ENCODE measurements at regions not wholly inside any gene's neighbourhood (a gene's known extent, or its start where the extent isn't known, plus 50 kb on each side); places are given as distances from the start of the nearest gene placed in this dataset.

DNA sequence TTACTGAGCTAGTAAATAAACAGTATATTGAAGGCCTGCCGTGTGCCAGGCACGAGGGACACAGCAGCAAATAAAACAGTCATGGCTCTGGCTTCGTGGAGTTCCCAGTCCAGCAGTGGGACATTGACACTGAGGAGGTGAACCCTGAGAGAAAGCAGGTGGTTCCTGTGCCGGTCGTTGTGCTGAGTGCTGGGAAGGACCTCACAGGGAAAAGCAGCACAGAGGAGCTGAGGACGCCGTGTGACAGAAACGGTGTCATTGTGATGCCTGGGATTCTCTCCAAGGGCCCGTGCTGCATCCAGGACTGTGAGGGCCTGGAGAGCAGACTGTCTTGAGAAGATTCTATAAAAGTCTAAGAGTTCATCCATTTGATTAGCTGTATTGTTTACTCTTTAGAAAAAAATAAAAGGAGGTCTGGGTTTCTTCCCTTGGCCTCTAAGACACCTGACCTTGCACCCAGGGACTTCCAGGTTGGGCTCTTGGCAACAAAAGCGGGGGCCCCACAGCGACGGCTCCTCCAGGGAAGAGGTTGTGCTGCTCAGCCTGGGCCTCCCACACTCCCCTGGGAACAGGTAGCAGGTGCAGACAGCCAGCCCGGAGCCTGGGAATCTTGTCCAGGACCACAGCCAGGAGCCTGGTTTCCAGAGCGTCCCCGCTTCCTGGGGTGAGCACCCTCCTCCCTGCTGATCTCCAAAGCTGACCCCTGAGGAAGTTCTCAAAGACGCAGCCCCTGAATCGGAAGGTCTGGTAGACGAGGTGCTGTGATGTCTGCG, 251.2 kb upstream of the PMEPA1 start:
- DNase-seq, result no peak

DNA sequence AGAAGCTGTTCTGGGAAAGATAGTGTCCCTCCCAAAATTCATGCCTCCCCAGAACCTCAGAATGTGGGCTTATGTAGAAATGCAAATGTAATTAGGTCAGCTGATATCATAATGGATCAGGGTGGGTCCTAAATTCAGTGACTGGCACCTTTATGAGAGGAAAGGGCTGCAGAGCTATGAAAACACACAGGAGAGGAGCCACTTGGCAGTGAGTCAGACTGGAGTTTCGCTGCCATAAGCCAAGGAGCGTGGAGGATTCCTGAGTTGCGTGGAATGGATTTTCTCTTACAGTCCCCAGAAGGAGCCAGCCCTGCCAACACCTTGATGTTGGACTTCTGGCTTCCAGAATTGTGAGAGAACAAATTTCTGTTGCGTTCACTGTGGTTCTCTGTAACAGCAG, 249.8 kb upstream of the PMEPA1 start:
- no peak for DNase-seq

DNA sequence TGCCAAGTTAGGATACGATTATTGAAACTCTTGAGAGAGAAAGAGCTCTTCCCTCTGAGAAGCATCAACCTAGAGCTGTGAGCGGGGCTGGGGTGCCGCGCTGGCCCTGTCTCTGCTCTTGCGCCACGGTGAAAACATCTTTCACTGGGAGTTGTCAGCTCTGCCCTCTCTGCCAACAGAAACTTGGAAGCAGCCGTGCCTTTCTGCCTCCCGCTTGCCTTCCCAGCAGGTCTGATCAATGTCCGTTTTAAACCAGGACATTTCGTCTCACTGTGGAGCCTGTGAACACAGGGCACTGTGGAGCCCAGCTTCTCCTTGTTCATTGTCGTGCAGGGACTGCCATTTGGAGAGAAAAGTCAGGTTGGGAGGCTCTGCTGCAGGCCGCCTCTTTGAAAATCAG, 249.2 kb upstream of the PMEPA1 start:
- no peak for DNase-seq

DNA sequence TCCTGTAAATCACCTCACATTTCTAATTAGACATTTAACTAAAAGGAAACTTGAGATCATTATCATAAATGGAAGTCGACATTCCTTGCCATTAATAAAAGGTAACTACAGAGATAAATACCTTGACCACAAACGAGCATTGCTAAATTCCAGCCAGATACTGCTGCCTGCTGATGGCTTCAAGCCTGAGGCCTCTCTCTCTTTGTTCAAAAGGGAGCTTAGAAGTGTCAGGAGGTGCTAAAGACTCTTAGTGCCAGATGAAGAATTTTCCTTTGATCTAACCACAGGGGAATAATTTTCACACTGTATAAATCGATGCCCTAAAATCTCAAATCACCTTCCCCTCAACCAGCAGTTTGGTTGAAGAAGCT, 248.2 kb upstream of the PMEPA1 start:
- DNase-seq, result no peak

- DNase-seq, result no peak
These were observed 247.7 kb upstream of the PMEPA1 start for GRCh38 chr20:57957411-57958049.

GRCh38 chr20:57953638-57954037, 243.8 kb upstream of the PMEPA1 start:
- DNase-seq, result no peak

GRCh38 chr20:57952136-57952535, 242.3 kb upstream of the PMEPA1 start:
- no peak for DNase-seq

DNA sequence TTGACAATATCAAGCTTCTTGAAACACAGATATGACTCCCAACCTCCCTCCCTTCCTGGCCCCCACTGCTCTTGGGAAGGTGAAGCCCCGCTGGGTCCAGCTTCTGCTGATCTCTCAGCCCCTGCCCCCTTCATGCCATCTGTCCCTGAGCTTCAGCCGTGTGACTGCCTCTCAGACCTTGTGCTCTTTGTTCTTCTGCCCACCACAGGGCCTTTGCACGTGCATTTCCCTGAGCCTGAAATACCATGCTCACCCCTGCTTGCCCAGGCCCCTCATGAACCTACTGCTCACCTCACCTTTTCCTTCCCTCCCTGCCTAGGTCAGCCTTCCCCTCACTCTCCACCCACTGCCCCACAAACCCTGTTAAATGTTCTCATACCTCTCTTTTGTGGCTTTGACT, 241.7 kb upstream of the PMEPA1 start:
- no peak for DNase-seq

DNA sequence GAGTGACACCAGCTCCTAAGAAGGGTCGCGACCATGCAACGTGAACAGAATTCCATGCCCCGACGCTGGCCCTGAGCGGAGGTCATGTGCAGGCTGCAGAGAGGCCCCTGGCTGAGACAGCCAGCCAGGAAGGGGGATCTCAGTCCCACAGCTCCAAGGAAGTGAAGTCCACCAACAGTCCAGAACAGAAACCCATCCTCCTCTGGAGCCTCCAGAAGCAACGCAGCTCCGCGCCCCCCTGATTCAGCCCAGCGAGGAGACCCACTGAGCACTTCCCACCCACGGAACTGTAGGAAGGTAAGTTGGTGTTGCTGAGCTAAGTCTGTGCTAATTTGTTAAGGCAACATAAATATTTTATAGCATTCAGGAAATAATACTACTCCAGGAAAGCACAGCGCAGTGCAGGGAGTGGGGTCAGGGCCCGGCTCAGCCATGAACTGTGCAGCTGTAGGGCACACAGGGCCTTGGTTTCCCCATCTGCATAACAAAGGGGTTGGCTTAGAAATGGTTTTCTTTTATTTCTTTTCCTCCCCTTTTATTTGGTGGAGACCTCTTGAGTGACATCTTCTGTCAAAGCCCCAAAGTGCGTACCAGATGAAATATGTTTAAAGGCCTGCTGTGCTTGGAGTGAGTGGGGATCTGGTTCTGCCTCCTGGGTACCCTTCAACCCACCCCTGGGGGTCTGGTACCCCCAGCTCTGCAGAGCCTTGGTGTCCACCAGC, 241.1 kb upstream of the PMEPA1 start:
- no peak for DNase-seq

GRCh38 chr20:57948180-57948955, 238.6 kb upstream of the PMEPA1 start:
- DNase-seq, result no peak

- no peak for DNase-seq
These were observed 237.8 kb upstream of the PMEPA1 start for GRCh38 chr20:57947421-57948179.

GRCh38 chr20:57946559-57947315, 236.9 kb upstream of the PMEPA1 start:
- DNase-seq, result no peak

- DNase-seq, result no peak
These were observed 235.2 kb upstream of the PMEPA1 start for GRCh38 chr20:57944988-57945387.

GRCh38 chr20:57943950-57944349, 234.1 kb upstream of the PMEPA1 start:
- DNase-seq, result no peak

DNA sequence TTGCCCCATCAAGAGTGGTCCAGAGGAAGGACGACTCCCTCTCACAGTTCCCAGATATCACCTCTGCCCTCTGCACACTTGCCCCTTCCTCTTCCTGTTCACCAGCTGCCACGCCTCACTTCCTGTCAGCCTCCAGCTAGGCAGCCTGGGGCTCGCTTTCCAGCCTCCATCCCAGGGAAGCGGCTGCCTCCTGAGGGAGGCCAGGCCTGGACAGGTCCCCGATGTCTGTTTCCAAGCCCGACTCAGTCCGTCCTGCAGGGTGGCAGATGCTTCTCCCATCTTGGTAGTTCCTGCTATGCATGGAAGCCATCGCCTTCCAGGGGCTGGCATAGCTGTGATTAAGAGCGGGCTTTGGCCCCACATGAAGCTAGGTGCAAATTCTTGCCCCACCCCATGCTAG, 233.5 kb upstream of the PMEPA1 start:
- no peak for DNase-seq

- peak; percentile 53 for DNase-seq
These were observed 232.0 kb upstream of the PMEPA1 start for GRCh38 chr20:57941604-57942381.

DNA sequence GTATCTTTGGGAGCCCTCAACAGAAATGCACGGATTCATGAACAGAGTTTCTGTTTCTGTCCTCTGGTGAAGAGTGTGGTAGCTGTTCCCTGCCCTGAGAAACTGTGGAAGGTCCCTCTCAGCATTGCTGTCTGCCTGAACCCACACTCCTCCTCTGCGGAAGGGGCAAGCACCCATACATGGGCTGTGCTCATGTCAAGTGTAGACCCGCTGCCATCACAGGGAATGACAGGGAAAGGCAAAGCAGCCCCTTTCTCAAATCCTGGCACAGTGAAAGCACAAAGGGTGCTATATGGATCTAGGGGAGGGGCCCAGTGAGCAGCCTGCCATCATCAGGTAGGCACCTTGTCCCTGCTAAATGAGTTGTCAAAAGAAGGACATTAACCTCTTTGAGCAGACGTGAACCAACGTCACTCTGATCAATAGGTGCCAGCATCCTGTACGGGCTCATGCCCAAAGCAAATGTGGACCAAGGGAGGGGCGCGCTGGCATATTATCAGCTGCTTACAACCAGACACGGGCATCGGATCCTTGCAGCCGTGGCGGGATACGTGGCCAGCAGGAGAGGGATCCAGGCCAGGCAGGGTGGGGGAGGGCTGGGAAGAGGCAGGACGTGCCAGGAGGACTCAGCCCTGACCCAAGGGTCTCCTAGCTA, 231.2 kb upstream of the PMEPA1 start:
- no peak for DNase-seq

DNA sequence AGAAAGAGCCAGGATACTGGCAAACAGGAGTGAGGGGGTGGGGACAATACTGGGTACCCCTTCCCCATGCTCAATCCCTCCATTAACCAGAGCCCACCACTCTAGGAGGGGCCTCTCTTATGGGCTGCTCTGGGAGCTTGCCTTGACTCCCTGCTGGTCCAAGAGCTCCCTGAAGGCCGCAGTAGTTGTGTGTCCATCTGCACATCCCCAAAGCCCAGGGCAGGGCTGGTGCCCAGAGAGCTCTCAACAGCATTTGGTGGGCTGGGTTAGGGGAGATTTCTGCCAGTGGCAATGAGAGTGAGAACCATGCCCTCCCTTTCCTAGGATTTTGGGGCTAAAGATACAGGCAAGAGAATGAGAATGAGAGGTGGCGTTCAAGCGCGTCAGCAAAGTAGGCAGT, 230.6 kb upstream of the PMEPA1 start:
- no peak for DNase-seq

GRCh38 chr20:57939499-57939898, 229.7 kb upstream of the PMEPA1 start:
- DNase-seq, result no peak
